H9 (cell line): ENCODE measurements at regions not wholly inside any gene's neighbourhood (a gene's known extent, or its start where the extent isn't known, plus 50 kb on each side); places are given as distances from the start of the nearest gene placed in this dataset.

Experiments used
- DNase-seq: peaks from one replicate; pipeline ENCODE4 v3.0.0-alpha.2; 2017
- H2AFZ ChIP-seq: one replicate; pipeline ENCODE4 v1.6.1; 2013; ENCODE audit warnings: mild to moderate bottlenecking, low read length, control low read depth, moderate library complexity
- H2AK5ac ChIP-seq: 2 replicates; pipeline ENCODE4 v1.6.1; 2013; ENCODE audit warnings: low read length, control low read depth, mixed read lengths; ENCODE audit not compliant: insufficient read length
- H2BK120ac ChIP-seq: one replicate; pipeline ENCODE4 v1.6.1; 2013; ENCODE audit warnings: low read depth, mild to moderate bottlenecking, low read length, control low read depth, inconsistent platforms; ENCODE audit not compliant: poor library complexity, severe bottlenecking
- H2BK12ac ChIP-seq: 2 replicates; pipeline ENCODE4 v1.6.1; 2013; ENCODE audit warnings: low read length, control low read depth, mixed read lengths, low read depth; ENCODE audit not compliant: insufficient read length
- H2BK15ac ChIP-seq: 2 replicates; pipeline ENCODE4 v1.6.1; 2013; ENCODE audit warnings: low read depth, low read length, control low read depth
- H2BK20ac ChIP-seq: one replicate; pipeline ENCODE4 v1.6.1; 2013; ENCODE audit warnings: low read depth, mild to moderate bottlenecking, low read length, control low read depth, inconsistent platforms; ENCODE audit not compliant: poor library complexity, severe bottlenecking
- H2BK5ac ChIP-seq: 2 replicates; pipeline ENCODE4 v1.6.1; 2013; ENCODE audit warnings: low read length, control low read depth, mixed read lengths; ENCODE audit not compliant: insufficient read length
- H3K14ac ChIP-seq: 2 replicates; pipeline ENCODE4 v1.6.1; 2013; ENCODE audit warnings: low read length, control low read depth; ENCODE audit not compliant: insufficient read depth
- H3K18ac ChIP-seq: 2 replicates; pipeline ENCODE4 v1.6.1; 2013; ENCODE audit warnings: low read depth, mild to moderate bottlenecking, mixed read lengths, low read length, control low read depth; ENCODE audit not compliant: insufficient read length
- H3K23ac ChIP-seq: 2 replicates; pipeline ENCODE4 v1.6.1; 2013; ENCODE audit warnings: low read length, control low read depth, mixed read lengths, low read depth; ENCODE audit not compliant: insufficient read length
- H3K23me2 ChIP-seq: 2 replicates; pipeline ENCODE4 v1.6.1; 2013; ENCODE audit warnings: low read depth, mild to moderate bottlenecking, mixed read lengths, low read length, control low read depth; ENCODE audit not compliant: insufficient read length, poor library complexity, severe bottlenecking
- H3K27ac ChIP-seq: 2 replicates; pipeline ENCODE4 v1.5.1; 2013; ENCODE audit warnings: low read length, control low read depth, mixed read lengths, low read depth; ENCODE audit not compliant: insufficient read length
- H3K27me3 ChIP-seq: 2 replicates; pipeline ENCODE4 v1.6.1; 2013; ENCODE audit warnings: low read length, control low read depth, inconsistent platforms; ENCODE audit not compliant: insufficient read depth
- H3K4ac ChIP-seq: 2 replicates; pipeline ENCODE4 v1.6.1; 2013; ENCODE audit warnings: low read depth, mild to moderate bottlenecking, control low read depth, inconsistent platforms, low read length, moderate library complexity
- H3K4me1 ChIP-seq: 2 replicates; pipeline ENCODE4 v1.6.1; 2013; ENCODE audit warnings: low read length, control low read depth, inconsistent platforms; ENCODE audit not compliant: insufficient read depth
- H3K4me2 ChIP-seq: 2 replicates; pipeline ENCODE4 v1.6.1; 2013; ENCODE audit warnings: low read length, control low read depth, mixed read lengths; ENCODE audit not compliant: insufficient read length, insufficient read depth
- H3K56ac ChIP-seq: 2 replicates; pipeline ENCODE4 v1.6.1; 2013; ENCODE audit warnings: low read depth, mild to moderate bottlenecking, mixed read lengths, low read length, control low read depth; ENCODE audit not compliant: insufficient read length
- H3K79me1 ChIP-seq: 2 replicates; pipeline ENCODE4 v1.6.1; 2013; ENCODE audit warnings: low read depth, mild to moderate bottlenecking, moderate library complexity, low read length, control low read depth, inconsistent platforms; ENCODE audit not compliant: insufficient read depth, poor library complexity, severe bottlenecking
- H3K79me2 ChIP-seq: 2 replicates; pipeline ENCODE4 v1.6.1; 2013; ENCODE audit warnings: low read length, control low read depth, inconsistent platforms; ENCODE audit not compliant: insufficient read depth
- H3K9ac ChIP-seq: 2 replicates; pipeline ENCODE4 v1.6.1; 2013; ENCODE audit warnings: low read length, control low read depth, mixed read lengths; ENCODE audit not compliant: insufficient read length; ENCODE audit errors: extremely low read depth
- H3K9me3 ChIP-seq: one replicate; pipeline ENCODE4 v1.6.1; 2013; ENCODE audit warnings: low read depth, low read length, inconsistent platforms; ENCODE audit not compliant: control insufficient read depth
- H3T11ph ChIP-seq: one replicate; pipeline ENCODE4 v1.6.1; 2013; ENCODE audit warnings: mild to moderate bottlenecking, low read length, control low read depth, inconsistent platforms
- H4K20me1 ChIP-seq: one replicate; pipeline ENCODE4 v1.6.1; 2013; ENCODE audit not compliant: control insufficient read depth, insufficient read length, insufficient read depth
- H4K5ac ChIP-seq: 2 replicates; pipeline ENCODE4 v1.6.1; 2013; ENCODE audit warnings: low read depth, mild to moderate bottlenecking, mixed read lengths, low read length, control low read depth; ENCODE audit not compliant: insufficient read length
- H4K8ac ChIP-seq: replicated peaks from 2 replicates; pipeline ENCODE4 v1.6.1; 2013; ENCODE audit warnings: low read length, control low read depth, mixed read lengths, low read depth; ENCODE audit not compliant: insufficient read length
- H4K91ac ChIP-seq: 2 replicates; pipeline ENCODE4 v1.6.1; 2013; ENCODE audit warnings: low read depth, mild to moderate bottlenecking, moderate library complexity, mixed read lengths, low read length, control low read depth; ENCODE audit not compliant: insufficient read length
- H3K27ac Mint-ChIP-seq, 3 experiments: 2 replicates in 2 of 3; 3 replicates in 1 of 3; pipeline ENCODE4 v1.8.0; 2020 to 2021; ENCODE audit warnings: mixed read lengths in 3 of 3, mild to moderate bottlenecking in 1 of 3, moderate library complexity in 1 of 3
- H3K27me3 Mint-ChIP-seq: 2 replicates; pipeline ENCODE4 v1.8.0; 2021; ENCODE audit warnings: low read depth, mild to moderate bottlenecking, moderate library complexity, mixed read lengths
- H3K36me3 Mint-ChIP-seq, 3 experiments: 2 replicates in 2 of 3; 3 replicates in 1 of 3; pipeline ENCODE4 v1.8.0; 2020 to 2021; ENCODE audit warnings: low read depth in 3 of 3, mixed read lengths in 3 of 3; ENCODE audit not compliant: insufficient read depth in 1 of 3
- H3K4me1 Mint-ChIP-seq, 2 experiments: 2 replicates each; pipeline ENCODE4 v1.8.0; 2020; ENCODE audit warnings: mixed read lengths in 2 of 2
- H3K4me3 Mint-ChIP-seq, 2 experiments: 2 replicates in 1 of 2; 3 replicates in 1 of 2; pipeline ENCODE4 v1.8.0; 2020 to 2021; ENCODE audit warnings: mild to moderate bottlenecking in 2 of 2, mixed read lengths in 2 of 2, moderate library complexity in 1 of 2
- H3K9me3 Mint-ChIP-seq, 2 experiments: 2 replicates in 1 of 2; 3 replicates in 1 of 2; pipeline ENCODE4 v1.8.0; 2020; ENCODE audit warnings: mild to moderate bottlenecking in 2 of 2, mixed read lengths in 2 of 2, moderate library complexity in 1 of 2
- TF ChIP-seq, protein P1 (sequence below): fragments of 200-600 bp; sonication (generic); conservative IDR thresholded peaks from 3 replicates; pipeline ENCODE4 v1.8.0; 2021; ENCODE audit warnings: antibody characterized with exemption, mild to moderate bottlenecking

DNA sequence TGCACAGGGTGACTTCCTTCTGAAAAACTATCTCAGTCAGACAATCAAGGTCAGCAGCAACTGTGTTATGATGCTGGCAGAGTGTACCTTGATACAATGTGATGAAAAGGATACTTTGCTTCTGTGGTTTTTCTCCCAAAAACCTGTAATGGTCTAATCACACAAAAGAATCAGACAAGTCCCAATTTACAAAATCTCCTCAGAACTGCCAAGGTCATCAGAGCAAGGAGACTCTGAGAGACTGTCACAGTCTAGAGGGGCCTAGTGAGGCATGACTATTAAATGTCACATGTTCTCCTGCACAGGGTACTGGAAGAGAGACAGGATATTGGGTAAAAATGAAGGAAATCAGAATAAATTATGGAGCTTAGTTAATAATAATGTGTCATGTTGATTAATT is 185.4 kb downstream of the ST6GAL2 start:
- no peak overlapping the region for H3K9ac ChIP-seq
- no peaks in the 10 kb centered on the region for H3K9me3 ChIP-seq
- no peak overlapping the region for H2BK20ac ChIP-seq
- H3K27ac ChIP-seq, result no peak overlapping the region
- no peak overlapping the region for H2BK5ac ChIP-seq
- H3K4me1 Mint-ChIP-seq, result no peaks in the 10 kb centered on the region
- H2BK15ac ChIP-seq, result no peak overlapping the region
- H3K4me2 ChIP-seq, result no peak overlapping the region
- no peaks in the 10 kb centered on the region for H3K4me1 ChIP-seq
- H3K23me2 ChIP-seq, result no peaks in the 10 kb centered on the region
- H3T11ph ChIP-seq, result no peak overlapping the region
- no peak overlapping the region for H3K23ac ChIP-seq
- no peaks in the 10 kb centered on the region for H3K79me2 ChIP-seq
- no peak overlapping the region for H3K4me3 Mint-ChIP-seq
- DNase-seq, result no peak
- H2BK12ac ChIP-seq, result no peak overlapping the region
- no peak overlapping the region for H4K5ac ChIP-seq
- no peaks in the 10 kb centered on the region for H3K36me3 Mint-ChIP-seq
- no peak overlapping the region for H2AFZ ChIP-seq
- no peaks in the 10 kb centered on the region for H3K27me3 ChIP-seq
- no peaks in the 10 kb centered on the region; the same call in 1 of the 2 replicates for H3K27me3 Mint-ChIP-seq
- no peaks in the 10 kb centered on the region for H3K9me3 Mint-ChIP-seq
- H2AK5ac ChIP-seq, result no peak overlapping the region
- no peak overlapping the region for H2BK120ac ChIP-seq
- H3K56ac ChIP-seq, result no peak overlapping the region
- H3K4ac ChIP-seq, result no peak overlapping the region
- H3K14ac ChIP-seq, result no peak overlapping the region
- H4K20me1 ChIP-seq, result no peaks in the 10 kb centered on the region
- no peaks in the 10 kb centered on the region for H3K79me1 ChIP-seq
- no peak overlapping the region for H4K8ac ChIP-seq
- no peak overlapping the region for H3K18ac ChIP-seq
- TF ChIP-seq, protein P1, sequence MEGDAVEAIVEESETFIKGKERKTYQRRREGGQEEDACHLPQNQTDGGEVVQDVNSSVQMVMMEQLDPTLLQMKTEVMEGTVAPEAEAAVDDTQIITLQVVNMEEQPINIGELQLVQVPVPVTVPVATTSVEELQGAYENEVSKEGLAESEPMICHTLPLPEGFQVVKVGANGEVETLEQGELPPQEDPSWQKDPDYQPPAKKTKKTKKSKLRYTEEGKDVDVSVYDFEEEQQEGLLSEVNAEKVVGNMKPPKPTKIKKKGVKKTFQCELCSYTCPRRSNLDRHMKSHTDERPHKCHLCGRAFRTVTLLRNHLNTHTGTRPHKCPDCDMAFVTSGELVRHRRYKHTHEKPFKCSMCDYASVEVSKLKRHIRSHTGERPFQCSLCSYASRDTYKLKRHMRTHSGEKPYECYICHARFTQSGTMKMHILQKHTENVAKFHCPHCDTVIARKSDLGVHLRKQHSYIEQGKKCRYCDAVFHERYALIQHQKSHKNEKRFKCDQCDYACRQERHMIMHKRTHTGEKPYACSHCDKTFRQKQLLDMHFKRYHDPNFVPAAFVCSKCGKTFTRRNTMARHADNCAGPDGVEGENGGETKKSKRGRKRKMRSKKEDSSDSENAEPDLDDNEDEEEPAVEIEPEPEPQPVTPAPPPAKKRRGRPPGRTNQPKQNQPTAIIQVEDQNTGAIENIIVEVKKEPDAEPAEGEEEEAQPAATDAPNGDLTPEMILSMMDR, result no peak
- H3K27ac Mint-ChIP-seq, result no peak overlapping the region
- no peak overlapping the region for H4K91ac ChIP-seq
